HG02884 (cell line): ENCODE measurements at regions not wholly inside any gene's neighbourhood (a gene's known extent, or its start where the extent isn't known, plus 50 kb on each side); places are given as distances from the start of the nearest gene placed in this dataset.

ENCODE experiments used
- ATAC-seq: cut with Tn5 transposase; IDR thresholded peaks from one replicate; pipeline ENCODE4 v1.9.1; 2021; ENCODE audit warnings: mild to moderate bottlenecking, moderate library complexity; ENCODE audit not compliant: unreplicated experiment

- no peak for ATAC-seq
Observed at GRCh38 chr3:124091716-124092115, 99.8 kb upstream of the ROPN1 start.

- no peak for ATAC-seq
Observed at GRCh38 chr3:124092811-124093210, 100.9 kb upstream of the ROPN1 start.

DNA sequence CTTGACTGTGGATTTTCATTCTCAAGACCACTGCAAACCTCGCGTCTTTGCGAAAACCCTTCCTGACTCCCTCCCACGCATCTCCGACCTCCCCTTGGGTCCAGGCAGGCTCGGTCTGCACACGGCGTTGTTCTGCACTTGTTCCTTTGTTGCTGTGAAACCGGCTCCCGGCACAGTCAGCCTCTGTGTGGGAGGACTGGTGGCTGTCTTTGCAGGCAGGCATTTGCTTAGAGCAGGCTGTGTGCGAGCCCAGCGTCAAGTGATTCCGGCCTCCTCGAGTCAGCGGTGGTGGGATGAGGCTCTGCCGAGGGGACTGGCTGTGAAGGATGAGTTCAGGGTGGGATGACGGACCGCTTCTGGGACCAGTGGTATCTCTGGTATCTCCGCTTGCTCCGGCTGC, 102.6 kb upstream of the ROPN1 start:
- no peak for ATAC-seq

DNA sequence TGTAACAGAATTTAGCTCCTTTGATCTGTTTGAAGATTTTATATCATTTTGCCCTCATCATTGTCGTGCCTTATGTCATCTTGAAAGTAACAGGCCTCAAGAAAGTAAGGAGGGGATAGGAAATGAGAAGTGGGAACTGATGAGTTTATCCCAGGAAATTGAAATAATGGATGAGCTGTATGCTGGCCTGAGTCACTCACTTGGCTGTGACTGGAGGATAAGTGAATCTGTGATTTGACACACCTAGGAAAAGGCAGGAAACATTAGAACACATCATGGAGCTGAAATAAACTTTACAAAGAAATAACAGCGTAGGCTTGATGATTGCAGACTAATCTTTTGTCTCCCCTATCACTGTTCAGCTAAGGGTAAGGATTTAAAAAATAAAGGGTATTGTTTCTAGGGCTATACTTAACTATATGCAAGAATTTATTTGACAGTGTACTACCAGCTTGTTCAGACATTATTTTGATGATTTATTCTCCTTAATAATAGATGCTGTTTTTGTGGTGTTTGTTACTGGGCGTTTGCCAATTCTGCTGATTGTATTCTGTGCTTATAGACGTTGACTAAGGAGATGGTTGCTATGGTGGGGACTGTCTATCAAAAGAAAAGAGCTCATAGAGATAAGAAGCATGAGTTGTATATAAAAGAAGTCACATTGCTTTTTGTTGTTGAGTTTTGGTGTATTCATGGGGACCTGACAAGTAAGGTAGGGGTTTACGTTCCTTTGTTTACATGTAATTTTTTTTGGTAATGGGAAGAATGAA, 105.6 kb upstream of the ROPN1 start:
- ATAC-seq: no peak

DNA sequence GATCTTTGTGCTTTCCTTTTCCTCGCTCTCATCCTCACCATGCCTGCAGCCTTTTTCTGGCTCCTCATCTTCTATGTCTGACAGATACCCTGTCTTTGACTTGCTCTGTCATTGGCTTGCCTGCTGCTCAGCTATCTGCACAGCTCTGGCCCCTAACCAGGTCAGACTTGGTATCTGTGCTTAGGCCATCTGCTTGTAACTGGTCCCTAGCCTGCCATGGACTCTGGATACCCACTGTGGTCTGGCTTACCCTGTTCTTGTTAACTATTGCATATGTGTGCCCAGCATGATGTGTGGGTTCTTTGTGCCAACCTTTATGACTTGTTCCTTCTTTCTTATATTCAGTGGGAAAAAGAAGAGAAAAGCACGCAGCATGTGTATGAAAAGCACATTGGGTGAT, 109.7 kb upstream of the ROPN1 start:
- no peak for ATAC-seq

DNA sequence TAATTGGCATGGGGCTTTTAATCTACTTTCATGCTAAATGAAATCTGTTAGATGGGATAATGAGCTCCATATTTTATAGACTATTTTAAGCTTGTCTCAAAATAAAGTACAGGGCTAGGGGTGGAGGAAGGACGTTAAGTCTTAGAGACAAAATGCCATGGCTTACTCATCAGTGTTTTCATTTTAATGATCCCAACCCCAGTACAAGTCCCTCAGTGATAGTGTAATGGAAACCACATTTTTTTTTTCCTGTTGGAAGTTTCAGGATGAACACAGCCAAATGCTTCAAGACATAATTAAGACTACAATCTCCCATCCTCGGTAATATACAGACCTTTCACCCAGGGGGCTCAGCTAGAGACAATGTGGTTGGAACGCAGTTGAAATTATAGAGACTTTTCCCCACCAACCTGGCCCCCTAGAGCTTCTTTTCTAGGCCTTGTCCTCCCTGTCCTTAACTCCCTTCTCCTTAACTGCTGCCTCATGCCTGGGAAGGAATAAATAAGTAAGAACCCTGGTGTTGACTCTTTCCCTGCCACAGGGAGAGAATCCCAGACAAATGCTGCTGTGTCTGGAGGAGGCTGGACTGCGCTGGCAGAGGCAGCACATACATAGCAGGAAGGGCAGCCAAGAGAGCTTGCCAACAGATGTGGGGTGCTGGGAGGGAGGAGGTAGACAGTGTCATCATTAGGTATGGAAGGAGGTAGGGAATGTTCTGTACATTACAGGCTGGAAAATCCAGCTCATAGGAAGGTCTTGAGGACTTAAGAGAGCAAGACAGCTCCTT, 115.4 kb upstream of the ROPN1 start:
- ATAC-seq: no peak

DNA sequence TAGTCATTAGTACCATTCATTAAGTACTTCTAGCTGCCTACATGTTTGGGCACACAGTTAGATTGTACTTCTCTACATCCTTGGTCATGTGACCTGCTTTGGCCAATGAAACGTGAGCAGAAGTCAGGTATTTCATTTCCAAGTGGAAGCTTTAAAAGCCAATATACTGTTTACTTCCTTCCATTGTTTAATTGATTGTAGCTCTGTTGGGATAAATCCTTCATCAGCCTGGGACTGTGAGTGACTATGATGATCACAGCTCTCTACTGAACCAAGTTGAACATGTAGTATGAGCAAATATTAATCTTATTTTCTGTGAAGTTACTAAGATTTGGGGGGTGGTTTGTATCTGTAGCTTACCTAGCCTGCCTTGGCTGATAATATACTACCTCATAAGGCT, 116.5 kb upstream of the ROPN1 start:
- no peak for ATAC-seq

DNA sequence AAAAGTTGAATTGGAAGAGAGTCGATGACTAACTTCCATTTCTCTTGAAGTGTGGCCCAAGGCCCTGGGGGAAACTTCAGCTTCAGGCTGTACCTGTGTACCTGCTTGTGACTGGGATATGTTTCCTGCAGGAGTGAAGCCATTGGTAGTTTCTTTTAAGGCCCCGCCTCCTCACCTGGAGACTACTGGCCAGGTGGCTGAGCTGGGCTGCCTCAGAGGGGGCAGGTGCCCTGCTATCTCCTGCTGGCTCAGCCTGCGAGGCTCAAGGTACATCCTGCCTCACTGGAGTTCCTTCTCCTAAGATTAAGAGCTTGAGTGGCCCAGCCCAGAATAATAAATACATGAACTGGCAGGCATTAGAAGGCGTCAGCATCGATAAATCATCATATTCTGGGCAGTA, 121.6 kb upstream of the ROPN1 start:
- no peak for ATAC-seq

GRCh38 chr3:124115279-124115678, 123.4 kb upstream of the ROPN1 start:
- ATAC-seq: no peak

- ATAC-seq: no peak
Observed at GRCh38 chr3:124115956-124116355, 124.0 kb upstream of the ROPN1 start.

DNA sequence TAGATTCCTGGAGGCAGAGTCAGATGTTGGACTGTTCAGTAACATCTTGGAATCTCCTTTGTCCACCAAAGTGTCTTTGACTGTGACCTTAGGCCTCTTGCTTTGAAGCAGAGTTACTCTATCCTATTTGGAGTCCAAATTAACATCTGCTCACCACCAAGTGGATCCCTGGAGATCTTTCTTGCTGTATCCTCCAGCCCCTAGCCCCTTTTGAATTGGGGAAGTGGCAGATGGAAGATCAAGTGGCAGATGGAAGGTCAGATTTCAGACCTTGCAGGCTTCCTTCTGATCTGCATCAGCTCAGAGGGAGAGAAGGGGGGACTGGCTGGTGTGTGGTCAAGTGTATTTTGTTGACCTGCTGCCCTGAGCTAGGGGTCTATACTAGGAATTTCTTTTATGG, 125.0 kb upstream of the ROPN1 start:
- no peak for ATAC-seq

GRCh38 chr3:124117486-124117885, 125.6 kb upstream of the ROPN1 start:
- no peak for ATAC-seq

- no peak for ATAC-seq
Observed at GRCh38 chr3:124118397-124118796, 126.5 kb upstream of the ROPN1 start.

DNA sequence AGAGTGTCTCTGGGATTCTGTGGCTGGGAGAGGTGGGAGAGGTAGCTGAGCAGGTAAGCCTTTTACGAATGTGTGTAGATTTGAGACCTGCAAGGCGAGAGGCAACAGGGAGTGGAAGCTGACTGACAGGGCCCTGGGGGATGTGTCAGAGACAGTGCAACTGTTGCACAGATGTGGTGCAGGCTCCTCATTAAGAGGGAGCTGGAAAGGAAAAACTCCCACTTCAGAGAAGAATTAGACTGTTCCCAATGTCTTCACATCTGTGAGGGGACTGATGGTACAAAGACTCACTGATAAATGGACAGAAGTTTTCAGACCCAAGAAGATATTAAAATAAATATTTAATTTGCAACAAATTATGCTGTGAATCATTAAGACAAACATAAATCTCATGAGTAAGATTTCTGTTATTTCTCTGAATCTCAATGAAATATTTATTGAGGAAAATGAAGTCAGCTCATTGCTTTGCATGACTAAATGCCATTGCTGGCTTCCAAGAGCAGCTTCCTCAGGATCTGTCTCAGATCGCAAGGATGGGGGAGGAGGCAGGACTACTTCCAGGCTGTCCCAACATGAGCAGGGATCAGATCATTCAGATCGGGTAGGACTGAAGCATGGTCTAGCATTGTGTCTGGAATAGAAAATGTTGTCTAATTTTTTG, 127.3 kb upstream of the ROPN1 start:
- no peak for ATAC-seq

DNA sequence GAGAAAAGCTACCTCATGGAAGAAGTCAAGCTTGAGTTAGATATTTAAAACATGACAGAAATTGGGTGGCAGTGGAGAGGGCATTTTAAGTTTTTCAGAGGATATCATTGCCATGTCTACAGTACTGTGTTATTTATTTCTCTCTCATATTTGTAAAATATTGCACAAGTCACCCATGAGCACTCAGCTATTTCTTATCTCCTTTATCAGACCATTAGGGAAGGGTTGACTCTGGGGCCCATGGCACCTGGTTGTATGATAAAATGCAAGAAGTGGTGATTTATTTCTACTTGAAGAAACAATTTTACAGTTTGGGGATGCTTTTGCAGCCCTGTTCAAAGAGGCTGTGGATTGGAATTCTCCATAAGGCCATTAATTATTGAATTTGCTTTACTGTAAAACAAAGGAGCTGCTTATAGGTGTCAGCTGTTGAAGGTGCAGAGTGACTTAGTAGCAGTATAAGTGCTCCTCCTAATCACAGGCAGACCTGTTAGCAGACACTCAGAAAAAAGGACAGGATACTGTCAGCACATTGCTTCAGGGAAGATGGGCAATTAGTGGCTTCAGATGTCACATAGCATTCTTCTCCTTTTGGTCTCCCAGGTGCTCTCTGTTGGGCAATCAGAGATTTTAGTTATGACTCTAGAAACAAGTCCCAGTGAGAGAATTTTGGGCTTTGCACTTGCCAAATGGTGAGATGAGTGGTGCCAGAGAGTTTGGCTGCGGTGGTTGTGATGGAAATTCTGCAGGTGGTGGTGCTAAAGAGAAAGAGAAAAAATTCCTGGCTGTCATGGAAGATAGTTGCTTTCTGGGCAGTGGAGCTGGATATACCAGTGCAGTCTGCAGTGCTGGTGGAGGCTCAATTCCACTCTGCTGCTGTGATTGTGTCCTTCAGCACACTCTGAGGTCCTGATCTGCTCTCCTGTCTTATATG, 129.7 kb upstream of the ROPN1 start:
- no peak for ATAC-seq

DNA sequence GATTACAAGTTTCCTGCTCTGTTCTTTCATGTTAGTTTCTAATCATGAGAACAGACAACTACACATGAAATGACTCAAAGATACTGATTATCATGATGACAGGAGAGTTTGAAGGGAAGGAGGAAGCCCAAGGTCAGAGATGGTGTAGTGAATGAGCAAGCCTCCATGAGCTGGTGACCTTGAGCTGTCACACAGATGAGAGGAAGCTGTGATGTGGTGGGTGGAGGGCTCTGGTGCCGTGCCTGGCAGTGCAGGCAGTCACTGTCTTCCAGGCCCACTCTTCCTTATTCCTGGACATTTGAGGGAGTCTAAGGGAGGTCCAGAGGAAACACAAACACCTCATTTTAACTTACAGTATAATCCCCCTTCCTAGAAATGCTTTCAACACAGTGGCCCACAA, 133.4 kb upstream of the ROPN1 start:
- no peak for ATAC-seq

DNA sequence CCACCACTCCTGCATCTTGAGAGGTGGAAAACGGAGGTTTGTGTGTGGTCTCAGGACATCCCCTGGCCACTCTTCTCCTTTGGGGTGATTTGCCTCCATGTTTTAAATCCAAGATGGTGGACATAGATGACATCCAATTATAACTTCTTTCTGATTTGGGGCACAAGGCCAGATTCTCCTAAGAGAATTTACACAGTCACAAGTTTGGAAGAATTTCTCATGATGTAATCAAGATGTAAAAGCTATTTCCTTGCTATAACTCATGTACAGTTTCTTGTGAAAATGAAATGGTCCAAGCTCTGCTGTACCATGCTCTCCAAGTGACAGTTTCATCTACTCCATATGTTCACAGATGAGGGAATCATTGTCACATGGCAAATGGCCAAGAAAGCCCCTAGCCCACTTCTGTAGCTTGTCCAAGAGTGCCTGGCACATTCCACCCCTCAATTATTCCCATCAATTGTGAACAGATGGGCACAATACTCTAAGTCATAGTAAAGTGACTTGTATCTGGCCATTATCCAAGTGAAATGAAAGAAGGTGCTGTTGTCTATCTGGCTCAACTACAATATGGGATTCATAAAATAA, 134.6 kb upstream of the ROPN1 start:
- no peak for ATAC-seq

DNA sequence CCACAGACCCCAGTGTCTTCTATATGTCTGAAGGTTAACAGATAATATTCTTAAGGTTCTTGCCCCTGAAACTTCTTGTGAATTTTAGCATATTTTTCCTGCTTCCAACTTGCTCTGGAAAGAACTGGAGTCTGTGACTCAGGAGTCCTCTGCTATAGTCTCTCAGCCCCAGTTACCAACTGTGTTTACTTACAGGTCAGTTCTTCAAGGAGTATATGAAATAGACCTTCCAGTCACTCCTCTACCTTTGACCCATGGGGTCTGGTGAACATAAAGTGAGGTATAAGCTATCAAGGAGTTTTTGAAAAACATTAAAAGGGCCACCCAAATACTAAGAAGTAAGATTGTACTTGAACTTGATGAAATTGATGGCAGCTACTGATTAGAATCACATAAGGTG, 139.2 kb upstream of the ROPN1 start:
- no peak for ATAC-seq

GRCh38 chr3:124131580-124131979, 139.7 kb upstream of the ROPN1 start:
- ATAC-seq: no peak

DNA sequence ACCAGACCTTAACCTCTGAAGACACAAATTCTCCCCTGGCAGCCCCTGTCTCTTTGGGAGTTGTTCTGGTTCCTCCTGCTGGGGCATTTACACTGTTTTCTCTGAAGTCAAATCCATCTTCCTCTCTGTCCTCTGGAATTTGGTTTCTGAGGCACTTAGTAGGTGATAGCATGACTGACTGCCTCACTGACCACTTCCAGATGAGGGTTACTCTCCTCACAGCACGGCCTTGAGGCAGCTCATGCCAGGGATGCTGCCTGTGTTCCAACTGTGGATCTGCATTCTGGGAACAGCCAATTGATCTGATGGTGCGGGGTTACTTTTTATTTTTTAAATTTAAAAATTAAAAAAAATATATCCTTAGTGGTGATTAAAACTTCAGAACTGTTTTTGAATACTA, 140.9 kb upstream of the ROPN1 start:
- ATAC-seq: no peak
